Muscle layer of colon (tissue), 2 donors: ENCODE measurements at regions not wholly inside any gene's neighbourhood (a gene's known extent, or its start where the extent isn't known, plus 50 kb on each side); places are given as distances from the start of the nearest gene placed in this dataset.

Source experiments
- H3K27ac ChIP-seq: one replicate; pipeline ENCODE4 v1.7.0; 2013; ENCODE audit warnings: low read depth, mild to moderate bottlenecking, low read length, moderate library complexity
- H3K27me3 ChIP-seq, 2 donors: one replicate each; pipeline ENCODE4 v1.7.0; 2013; ENCODE audit warnings: low read length in 2 of 2, mild to moderate bottlenecking in 2 of 2; ENCODE audit not compliant: insufficient read depth in 2 of 2, control insufficient read depth in 1 of 2
- H3K36me3 ChIP-seq: one replicate; pipeline ENCODE4 v1.7.0; 2013; ENCODE audit warnings: mild to moderate bottlenecking, low read length; ENCODE audit not compliant: insufficient read depth
- H3K4me1 ChIP-seq: one replicate; pipeline ENCODE4 v1.7.0; 2013; ENCODE audit warnings: mild to moderate bottlenecking, low read length; ENCODE audit not compliant: insufficient read depth
- H3K4me3 ChIP-seq, 2 donors: one replicate each; pipeline ENCODE4 v1.7.0; 2013; ENCODE audit warnings: low read length in 2 of 2, low read depth in 1 of 2, mild to moderate bottlenecking in 1 of 2, moderate library complexity in 1 of 2
- H3K9ac ChIP-seq: one replicate; pipeline ENCODE4 v1.7.0; 2013; ENCODE audit warnings: low read length
- H3K9me3 ChIP-seq: one replicate; pipeline ENCODE4 v1.7.0; 2013; ENCODE audit warnings: mild to moderate bottlenecking, low read length
- donor health status: abdominal sarcoma.
- donor health status: Adenocarcinoma of cecum.

GRCh38 chr12:116459011-116459875 lies 99.9 kb upstream of the MAP1LC3B2 start:
- Histone ChIP-seq H3K4me3 (no peak overlapping the region), H3K4me1 (peaks cover 31% of the 10 kb centered on the region), H3K9ac (no peak overlapping the region), H3K9me3 (no peaks in the 10 kb centered on the region), H3K36me3 (no peaks in the 10 kb centered on the region), H3K27ac (no peak overlapping the region), H3K27me3 (no peaks in the 10 kb centered on the region)

GRCh38 chr12:116459916-116460663 lies 99.1 kb upstream of the MAP1LC3B2 start:
- no peaks in the 10 kb centered on the region for H3K36me3 ChIP-seq
- H3K9ac ChIP-seq, result no peak overlapping the region
- no peak overlapping the region for H3K27ac ChIP-seq
- H3K27me3 ChIP-seq, result no peaks in the 10 kb centered on the region
- peaks cover 23% of the 10 kb centered on the region for H3K4me1 ChIP-seq
- no peaks in the 10 kb centered on the region for H3K9me3 ChIP-seq
- no peak overlapping the region for H3K4me3 ChIP-seq

DNA sequence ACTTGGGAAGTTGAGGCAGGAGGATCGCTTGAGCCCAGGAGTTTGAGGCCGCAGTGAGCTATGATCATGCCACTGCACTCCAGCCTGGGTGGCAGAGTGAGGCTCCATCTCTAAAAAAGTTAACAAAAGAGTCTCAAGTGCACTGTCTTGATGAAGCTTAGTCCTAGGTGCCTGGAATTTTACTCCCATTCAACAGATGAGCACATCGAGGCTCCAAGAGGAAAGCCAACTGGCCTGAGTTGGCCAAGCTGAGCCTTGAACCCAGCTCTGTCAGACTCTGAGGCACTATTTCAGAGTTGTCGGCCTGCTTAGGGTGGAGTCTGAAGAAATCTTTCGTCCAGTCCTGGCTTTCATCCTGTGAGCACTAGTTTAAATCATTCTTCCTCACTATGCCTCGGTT lies 98.1 kb upstream of the MAP1LC3B2 start:
- Histone ChIP-seq H3K4me3 (no peak overlapping the region), H3K9ac (no peak overlapping the region), H3K36me3 (no peaks in the 10 kb centered on the region), H3K27me3 (no peaks in the 10 kb centered on the region), H3K4me1 (peaks cover 19% of the 10 kb centered on the region), H3K27ac (no peak overlapping the region), H3K9me3 (no peaks in the 10 kb centered on the region)

DNA sequence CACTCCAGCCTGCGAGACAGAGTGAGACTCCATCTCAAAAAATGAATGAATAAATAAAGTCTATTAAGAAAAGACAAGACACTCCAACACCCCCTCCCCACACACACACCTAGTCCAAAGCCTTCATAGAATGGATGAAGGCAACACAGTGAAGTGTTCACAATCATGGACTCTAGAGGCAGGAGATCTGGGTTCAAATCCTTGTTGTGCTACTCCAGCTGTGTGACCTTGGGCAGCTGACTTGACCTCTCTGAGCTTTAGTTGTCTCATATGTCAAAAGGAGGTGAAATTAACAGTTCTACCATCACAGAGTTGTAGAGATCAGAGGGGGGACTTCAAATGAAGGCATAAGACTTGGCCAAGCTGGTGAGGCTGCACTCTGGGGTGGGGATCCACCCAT lies 95.8 kb upstream of the MAP1LC3B2 start:
- Histone ChIP-seq H3K27me3 (no peaks in the 10 kb centered on the region), H3K9ac (no peak overlapping the region), H3K9me3 (no peaks in the 10 kb centered on the region), H3K27ac (no peak overlapping the region), H3K4me1 (peaks cover 8% of the 10 kb centered on the region), H3K4me3 (no peak overlapping the region), H3K36me3 (no peaks in the 10 kb centered on the region)

DNA sequence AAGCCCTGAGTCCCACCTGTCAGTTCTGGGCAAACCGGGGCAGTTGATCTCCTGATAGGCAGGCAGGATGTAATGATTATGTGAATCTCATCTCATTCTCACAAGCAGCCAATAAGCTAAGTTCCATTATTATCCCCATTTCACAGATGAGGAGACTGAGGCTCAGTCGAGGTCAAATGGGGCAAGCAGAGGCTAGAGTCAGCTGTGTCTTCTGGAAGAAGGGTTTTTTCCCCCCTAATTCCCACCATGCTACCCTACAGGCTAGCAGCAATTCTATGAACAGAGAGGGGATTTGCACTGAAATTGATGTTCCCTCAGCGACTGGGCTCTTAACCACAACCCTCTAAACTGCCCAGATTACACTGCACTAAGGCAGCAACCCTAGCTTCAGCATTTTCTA lies 93.8 kb upstream of the MAP1LC3B2 start:
- Histone ChIP-seq H3K27ac (no peak overlapping the region), H3K27me3 (no peaks in the 10 kb centered on the region), H3K9ac (no peak overlapping the region), H3K36me3 (no peaks in the 10 kb centered on the region), H3K9me3 (no peaks in the 10 kb centered on the region), H3K4me1 (peaks cover 2% of the 10 kb centered on the region), H3K4me3 (no peak overlapping the region)

DNA sequence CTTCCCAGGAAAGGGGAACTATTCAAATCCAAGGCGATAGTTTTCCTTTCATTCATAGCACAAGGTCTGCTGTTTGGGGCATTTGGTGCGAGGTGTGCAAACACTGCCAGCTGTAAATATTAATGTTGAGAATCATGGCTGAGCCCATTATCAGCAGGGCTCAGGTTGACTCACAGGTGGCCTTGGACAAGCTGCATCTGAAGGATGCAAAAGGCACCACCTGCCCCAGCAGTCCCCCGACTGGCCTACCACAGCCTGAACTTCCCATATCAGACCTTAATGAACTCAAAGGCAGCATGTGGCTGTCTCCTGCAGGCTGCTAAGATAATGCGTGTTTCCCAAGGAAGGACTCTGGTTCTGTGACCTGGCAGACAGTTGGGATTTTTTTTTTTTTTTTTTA lies 93.3 kb upstream of the MAP1LC3B2 start:
- no peaks in the 10 kb centered on the region for H3K9me3 ChIP-seq
- H3K9ac ChIP-seq, result no peak overlapping the region
- no peaks in the 10 kb centered on the region for H3K27me3 ChIP-seq
- no peaks in the 10 kb centered on the region for H3K36me3 ChIP-seq
- H3K4me3 ChIP-seq, result no peak overlapping the region
- no peak overlapping the region for H3K27ac ChIP-seq
- H3K4me1 ChIP-seq, result no peaks in the 10 kb centered on the region

- no peaks in the 10 kb centered on the region for H3K36me3 ChIP-seq
- no peak overlapping the region for H3K9ac ChIP-seq
- no peaks in the 10 kb centered on the region for H3K9me3 ChIP-seq
- H3K27me3 ChIP-seq, result no peaks in the 10 kb centered on the region
- no peak overlapping the region for H3K27ac ChIP-seq
- H3K4me3 ChIP-seq, result no peak overlapping the region
- H3K4me1 ChIP-seq, result no peaks in the 10 kb centered on the region
Measured at GRCh38 chr12:116466536-116466935, 92.6 kb upstream of the MAP1LC3B2 start.

- H3K36me3 ChIP-seq, result no peaks in the 10 kb centered on the region
- H3K27me3 ChIP-seq, result no peaks in the 10 kb centered on the region
- H3K27ac ChIP-seq, result no peak overlapping the region
- H3K4me3 ChIP-seq, result no peak overlapping the region
- no peaks in the 10 kb centered on the region for H3K4me1 ChIP-seq
- H3K9ac ChIP-seq, result no peak overlapping the region
- H3K9me3 ChIP-seq, result no peaks in the 10 kb centered on the region
Measured at GRCh38 chr12:116469344-116469743, 89.8 kb upstream of the MAP1LC3B2 start.

DNA sequence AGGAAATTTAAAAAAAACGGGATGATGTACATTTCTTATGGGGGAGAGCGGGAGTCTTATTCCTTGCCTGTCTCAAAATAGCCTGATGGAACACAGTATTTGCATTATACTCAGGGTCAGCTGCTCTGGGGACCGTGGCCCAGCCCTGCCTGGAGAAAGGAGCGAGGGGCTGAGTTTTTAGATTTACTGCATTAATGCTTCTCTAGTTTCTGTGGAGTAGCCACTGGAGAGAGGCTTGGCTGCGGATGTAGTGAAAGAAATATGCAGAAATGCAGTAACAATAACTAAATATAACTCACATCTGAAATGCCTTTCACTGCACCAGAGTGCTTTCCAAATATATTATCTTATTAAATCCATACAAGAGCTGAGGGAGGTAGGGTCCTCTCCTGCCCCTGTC lies 87.6 kb upstream of the MAP1LC3B2 start:
- no peaks in the 10 kb centered on the region for H3K4me1 ChIP-seq
- no peaks in the 10 kb centered on the region for H3K9me3 ChIP-seq
- no peaks in the 10 kb centered on the region for H3K36me3 ChIP-seq

GRCh38 chr12:116472193-116472592 lies 87.0 kb upstream of the MAP1LC3B2 start:
- Histone ChIP-seq H3K27ac (no peak overlapping the region), H3K27me3 (no peaks in the 10 kb centered on the region), H3K4me1 (no peaks in the 10 kb centered on the region), H3K36me3 (no peaks in the 10 kb centered on the region), H3K9ac (no peak overlapping the region), H3K9me3 (no peaks in the 10 kb centered on the region), H3K4me3 (no peak overlapping the region)

More for the DNA sequence above, 87.6 kb upstream of the MAP1LC3B2 start:
- no peak overlapping the region for H3K27ac ChIP-seq
- no peak overlapping the region for H3K4me3 ChIP-seq
- H3K9ac ChIP-seq, result no peak overlapping the region
- H3K27me3 ChIP-seq, result no peaks in the 10 kb centered on the region

- H3K4me1 ChIP-seq, result no peaks in the 10 kb centered on the region
- no peak overlapping the region for H3K9ac ChIP-seq
Measured at GRCh38 chr12:116473416-116473815, 85.8 kb upstream of the MAP1LC3B2 start.

More at GRCh38 chr12:116473416-116473815, 85.8 kb upstream of the MAP1LC3B2 start:
- no peaks in the 10 kb centered on the region for H3K36me3 ChIP-seq
- no peak overlapping the region for H3K27ac ChIP-seq
- no peaks in the 10 kb centered on the region for H3K9me3 ChIP-seq
- no peaks in the 10 kb centered on the region for H3K27me3 ChIP-seq
- H3K4me3 ChIP-seq, result no peak overlapping the region
